DMS53 treated with DMSO at 0.1 percent for 48 hours (cell line): ENCODE measurements at regions not wholly inside any gene's neighbourhood (a gene's known extent, or its start where the extent isn't known, plus 50 kb on each side); places are given as distances from the start of the nearest gene placed in this dataset.

ENCODE experiments used
- DNase-seq: peaks from one replicate; lab custom pipeline; 2025; ENCODE audit not compliant: unreplicated experiment; lab: John Stamatoyannopoulos, UW

- peak; percentile 36 for DNase-seq
These were observed 51.8 kb upstream of the DGKG start for GRCh38 chr3:186413615-186414415.

- no peak for DNase-seq
These were observed 50.0 kb upstream of the DGKG start for GRCh38 chr3:186411994-186412393.
